ENCODE measurements at regions not wholly inside any gene's neighbourhood (a gene's known extent, or its start where the extent isn't known, plus 50 kb on each side); places are given as distances from the start of the nearest gene placed in this dataset.

DNA sequence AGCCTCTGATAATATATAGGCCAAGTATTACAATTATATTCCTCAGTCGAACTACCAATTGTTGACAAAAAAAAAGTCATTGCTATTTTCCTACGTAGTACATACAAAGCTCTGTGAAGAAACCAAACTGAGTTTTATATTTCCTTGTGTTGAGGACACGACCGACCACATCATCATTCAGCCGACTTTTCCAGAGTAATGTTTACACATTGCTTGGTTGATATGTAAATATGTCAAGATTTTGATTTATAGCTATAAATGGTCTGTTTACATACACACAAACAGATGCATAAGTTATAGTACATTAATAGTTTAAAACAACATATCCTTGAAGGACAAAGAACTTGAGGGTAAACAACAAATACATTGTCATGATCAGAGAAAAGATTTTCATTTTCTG is 121.5 kb downstream of the CRPPA start:
- TF ChIP-seq, protein P1, sequence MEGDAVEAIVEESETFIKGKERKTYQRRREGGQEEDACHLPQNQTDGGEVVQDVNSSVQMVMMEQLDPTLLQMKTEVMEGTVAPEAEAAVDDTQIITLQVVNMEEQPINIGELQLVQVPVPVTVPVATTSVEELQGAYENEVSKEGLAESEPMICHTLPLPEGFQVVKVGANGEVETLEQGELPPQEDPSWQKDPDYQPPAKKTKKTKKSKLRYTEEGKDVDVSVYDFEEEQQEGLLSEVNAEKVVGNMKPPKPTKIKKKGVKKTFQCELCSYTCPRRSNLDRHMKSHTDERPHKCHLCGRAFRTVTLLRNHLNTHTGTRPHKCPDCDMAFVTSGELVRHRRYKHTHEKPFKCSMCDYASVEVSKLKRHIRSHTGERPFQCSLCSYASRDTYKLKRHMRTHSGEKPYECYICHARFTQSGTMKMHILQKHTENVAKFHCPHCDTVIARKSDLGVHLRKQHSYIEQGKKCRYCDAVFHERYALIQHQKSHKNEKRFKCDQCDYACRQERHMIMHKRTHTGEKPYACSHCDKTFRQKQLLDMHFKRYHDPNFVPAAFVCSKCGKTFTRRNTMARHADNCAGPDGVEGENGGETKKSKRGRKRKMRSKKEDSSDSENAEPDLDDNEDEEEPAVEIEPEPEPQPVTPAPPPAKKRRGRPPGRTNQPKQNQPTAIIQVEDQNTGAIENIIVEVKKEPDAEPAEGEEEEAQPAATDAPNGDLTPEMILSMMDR (conservative IDR thresholded peaks at IDR 0.05; ENCODE audit: low read depth, low read length): no peak
- TF ChIP-seq EZH2 (IDR thresholded peaks at IDR 0.05; ENCODE audit: borderline replicate concordance, low read depth, low read length, poor library complexity, severe bottlenecking): no peak

Data from A673 (cell line).